Neural cell (in vitro differentiated cells): ENCODE measurements at regions not wholly inside any gene's neighbourhood (a gene's known extent, or its start where the extent isn't known, plus 50 kb on each side); places are given as distances from the start of the nearest gene placed in this dataset.

Source experiments
- H2AFZ ChIP-seq: fragments of 200-600, 300-800 bp; sonication (generic), shearing (Covaris generic); 2 replicates; pipeline ENCODE4 v1.6.0; 2014; ENCODE audit warnings: low read depth, mild to moderate bottlenecking, antibody characterized with exemption, low read length, moderate library complexity
- H3F3A ChIP-seq: fragments of 200-600 bp; shearing (Covaris generic); 2 replicates; pipeline ENCODE4 v1.6.1; 2016; ENCODE audit warnings: mild to moderate bottlenecking, moderate library complexity, mixed read lengths, antibody characterized with exemption, low read length; ENCODE audit not compliant: insufficient read depth, poor library complexity, severe bottlenecking
- H3K27ac ChIP-seq: fragments of 200-600, 300-800 bp; sonication (generic), shearing (Covaris generic); 2 replicates; pipeline ENCODE4 v1.5.1; 2014; ENCODE audit warnings: mild to moderate bottlenecking, low read length, moderate library complexity
- H3K27me3 ChIP-seq: fragments of 300-800, 200-600 bp; sonication (generic), shearing (Covaris generic); 2 replicates; pipeline ENCODE4 v1.6.0; 2014; ENCODE audit warnings: mild to moderate bottlenecking, low read depth, low read length, moderate library complexity; ENCODE audit not compliant: insufficient read depth
- H3K36me3 ChIP-seq: fragments of 300-800, 200-600 bp; sonication (generic), shearing (Covaris generic); 2 replicates; pipeline ENCODE4 v1.5.1; 2014; ENCODE audit warnings: mild to moderate bottlenecking, antibody characterized with exemption, low read length, moderate library complexity; ENCODE audit not compliant: insufficient read depth
- H3K4me2 ChIP-seq: fragments of 300-800, 200-600 bp; sonication (generic), shearing (Covaris generic); 2 replicates; pipeline ENCODE4 v1.6.0; 2014; ENCODE audit warnings: mild to moderate bottlenecking, low read length
- H3K4me3 ChIP-seq: fragments of 300-800, 200-600 bp; sonication (generic), shearing (Covaris generic); 2 replicates; pipeline ENCODE4 v1.5.1; 2014; ENCODE audit warnings: mild to moderate bottlenecking, low read length, moderate library complexity
- H3K79me2 ChIP-seq: fragments of 200-600 bp; shearing (Covaris generic); replicated peaks from 2 replicates; pipeline ENCODE4 v1.6.0; 2014; ENCODE audit warnings: mild to moderate bottlenecking, low read length, moderate library complexity; ENCODE audit not compliant: insufficient read depth
- H3K9ac ChIP-seq: fragments of 300-800, 200-600 bp; sonication (generic), shearing (Covaris generic); 2 replicates; pipeline ENCODE4 v1.6.1; 2016; ENCODE audit warnings: mild to moderate bottlenecking, low read length, mixed read lengths
- H3K9me2 ChIP-seq: fragments of 200-600 bp; shearing (Covaris generic); 2 replicates; pipeline ENCODE4 v1.6.1; 2016; ENCODE audit warnings: mild to moderate bottlenecking, low read length, mixed read lengths; ENCODE audit not compliant: insufficient read depth
- H3K9me3 ChIP-seq: fragments of 200-600, 300-800 bp; sonication (generic), shearing (Covaris generic); 2 replicates; pipeline ENCODE4 v1.6.1; 2016; ENCODE audit warnings: mild to moderate bottlenecking, mixed run types, low read length, moderate library complexity, mixed read lengths
- H4K20me1 ChIP-seq: fragments of 200-600 bp; shearing (Covaris generic); 2 replicates; pipeline ENCODE4 v1.6.1; 2016; ENCODE audit warnings: mild to moderate bottlenecking, mixed run types; ENCODE audit not compliant: insufficient read depth
- CTCF ChIP-seq: fragments of 450-650 bp; IDR thresholded peaks from 2 replicates; pipeline ENCODE4 v1.5.1; 2014; ENCODE audit warnings: antibody characterized with exemption, mild to moderate bottlenecking, moderate library complexity; ENCODE audit not compliant: poor library complexity, severe bottlenecking
- EP300 ChIP-seq: fragments of 450-650 bp; conservative IDR thresholded peaks from 2 replicates; pipeline ENCODE4 v1.6.1; 2014; ENCODE audit warnings: antibody characterized with exemption, mild to moderate bottlenecking, moderate library complexity; ENCODE audit not compliant: poor library complexity, severe bottlenecking
- EZH2 ChIP-seq: fragments of 200-600, 300-800 bp; shearing (Covaris generic), sonication (generic); IDR thresholded peaks from 2 replicates; pipeline ENCODE4 v1.6.1; 2014; ENCODE audit warnings: antibody characterized with exemption, low read length, borderline replicate concordance, mild to moderate bottlenecking; ENCODE audit not compliant: insufficient read depth, poor library complexity, severe bottlenecking
- MXI1 ChIP-seq: fragments of 450-650 bp; conservative IDR thresholded peaks from 2 replicates; pipeline ENCODE4 v1.6.1; 2014; ENCODE audit warnings: antibody characterized with exemption, mild to moderate bottlenecking; ENCODE audit not compliant: poor library complexity, severe bottlenecking
- POLR2AphosphoS5 ChIP-seq: IDR thresholded peaks from 2 replicates; pipeline ENCODE4 v1.6.1; 2012
- RAD21 ChIP-seq: fragments of 450-650 bp; conservative IDR thresholded peaks from 2 replicates; pipeline ENCODE4 v1.6.1; 2014; ENCODE audit warnings: antibody characterized with exemption, mild to moderate bottlenecking, moderate library complexity
- REST ChIP-seq: IDR thresholded peaks from 2 replicates; pipeline ENCODE4 v1.6.1; 2012; ENCODE audit warnings: borderline replicate concordance
- SMC3 ChIP-seq: fragments of 450-650 bp; conservative IDR thresholded peaks from 2 replicates; pipeline ENCODE4 v1.6.1; 2014; ENCODE audit warnings: antibody characterized with exemption, mild to moderate bottlenecking, moderate library complexity; ENCODE audit not compliant: poor library complexity
- TAF1 ChIP-seq: IDR thresholded peaks from 2 replicates; pipeline ENCODE4 v1.6.1; 2012; ENCODE audit warnings: low read depth

DNA sequence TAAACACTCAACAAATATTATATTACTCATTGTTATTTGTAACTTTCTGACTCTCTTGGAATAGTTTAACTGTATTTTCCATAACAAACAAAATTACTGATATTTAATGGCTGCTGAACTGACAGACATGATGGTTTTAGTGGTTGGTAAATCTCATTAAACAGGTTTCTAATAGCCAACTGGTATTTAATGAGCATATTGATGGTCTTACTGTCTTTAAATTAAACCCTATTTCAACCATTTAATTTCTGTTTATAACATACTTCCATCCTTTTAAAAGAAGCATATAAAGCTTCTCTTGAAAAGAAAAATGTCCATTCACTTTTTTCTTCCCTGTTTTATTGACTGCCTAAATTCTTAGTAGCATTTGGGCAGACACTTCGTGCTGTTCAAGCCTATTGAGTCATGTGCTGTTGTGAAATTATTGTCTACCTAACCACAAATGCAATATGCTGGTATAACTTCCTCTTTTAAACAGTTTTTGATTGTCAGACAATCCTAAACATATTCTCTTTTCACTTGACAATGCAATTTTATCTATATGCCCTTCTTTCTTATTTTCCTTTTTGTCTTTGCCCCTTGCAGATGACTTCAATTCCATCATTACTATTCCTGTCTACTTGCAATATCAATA lies 163.9 kb upstream of the SLC7A11 start:
- no peak overlapping the region for H3K4me3 ChIP-seq
- no peaks in the 10 kb centered on the region for H3K27me3 ChIP-seq
- no peaks in the 10 kb centered on the region for H3K36me3 ChIP-seq
- no peak for TF ChIP-seq MXI1
- TF ChIP-seq POLR2AphosphoS5 = no peak
- no peak for TF ChIP-seq EP300
- TF ChIP-seq RAD21 = no peak
- no peak for TF ChIP-seq CTCF
- no peak for TF ChIP-seq EZH2
- TF ChIP-seq TAF1 = no peak
- TF ChIP-seq REST = no peak
- no peak for TF ChIP-seq SMC3
- H3F3A ChIP-seq = no peaks in the 10 kb centered on the region
- no peak overlapping the region for H3K27ac ChIP-seq
- no peaks in the 10 kb centered on the region for H3K79me2 ChIP-seq
- H3K9ac ChIP-seq = no peak overlapping the region
- H2AFZ ChIP-seq = no peak overlapping the region
- H3K9me3 ChIP-seq = no peaks in the 10 kb centered on the region
- no peaks in the 10 kb centered on the region for H3K9me2 ChIP-seq
- H3K4me2 ChIP-seq = no peak overlapping the region
- H4K20me1 ChIP-seq = no peaks in the 10 kb centered on the region

DNA sequence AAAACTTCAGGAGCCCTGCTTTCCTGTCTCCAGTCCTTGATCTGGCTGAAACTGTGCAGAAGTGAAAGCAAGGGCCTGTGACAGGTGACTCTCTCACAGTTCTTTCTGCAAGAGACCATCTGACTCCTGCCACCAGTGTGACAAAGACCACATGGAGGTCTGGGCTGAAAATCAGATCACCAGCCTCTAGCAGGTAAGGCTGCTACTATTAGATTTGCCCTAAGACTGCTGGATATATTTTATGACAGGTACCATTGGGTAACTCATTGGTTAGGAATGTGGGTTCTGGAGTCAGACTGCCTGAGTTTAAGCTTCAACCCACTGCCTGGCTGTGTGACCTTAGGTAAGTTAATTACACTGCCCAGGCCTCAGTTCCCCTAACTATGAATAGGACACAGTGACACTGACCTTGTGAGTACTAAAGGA lies 163.3 kb upstream of the SLC7A11 start:
- no peaks in the 10 kb centered on the region for H3K27me3 ChIP-seq
- no peaks in the 10 kb centered on the region for H3K36me3 ChIP-seq
- H2AFZ ChIP-seq = no peak overlapping the region
- H3K9me2 ChIP-seq = no peaks in the 10 kb centered on the region
- TF ChIP-seq MXI1 (no peak), REST (no peak), POLR2AphosphoS5 (no peak)
- no peaks in the 10 kb centered on the region for H3K79me2 ChIP-seq
- no peak overlapping the region for H3K4me3 ChIP-seq
- H3K27ac ChIP-seq = no peak overlapping the region
- H3F3A ChIP-seq = no peaks in the 10 kb centered on the region
- no peaks in the 10 kb centered on the region for H3K9me3 ChIP-seq
- no peak overlapping the region for H3K9ac ChIP-seq
- H4K20me1 ChIP-seq = no peaks in the 10 kb centered on the region
- no peak overlapping the region for H3K4me2 ChIP-seq
